GM23248 (cell line): ENCODE measurements at regions not wholly inside any gene's neighbourhood (a gene's known extent, or its start where the extent isn't known, plus 50 kb on each side); places are given as distances from the start of the nearest gene placed in this dataset.
A peak's percentile ranks its signal among the peaks of the same experiment; 100 is the strongest.

ENCODE experiments used
- DNase-seq: peaks from one replicate; pipeline ENCODE4 v3.0.0-alpha.2; 2015
- H2AFZ ChIP-seq: fragments of 200-600 bp; sonication (generic); 2 replicates; pipeline ENCODE4 v1.6.1; 2016; ENCODE audit warnings: antibody characterized with exemption
- H3F3A ChIP-seq: fragments of 200-600 bp; sonication (generic); 2 replicates; pipeline ENCODE4 v1.6.1; 2016; ENCODE audit warnings: mild to moderate bottlenecking, antibody characterized with exemption, mixed run types; ENCODE audit not compliant: insufficient read depth
- H3K27ac ChIP-seq: fragments of 200-600 bp; sonication (generic); 2 replicates; pipeline ENCODE4 v1.5.1; 2016; ENCODE audit warnings: mild to moderate bottlenecking
- H3K27me3 ChIP-seq: fragments of 200-600 bp; sonication (generic); replicated peaks from 2 replicates; pipeline ENCODE4 v1.6.1; 2016; ENCODE audit warnings: mild to moderate bottlenecking; ENCODE audit not compliant: insufficient read depth
- H3K36me3 ChIP-seq: fragments of 200-600 bp; sonication (generic); 2 replicates; pipeline ENCODE4 v1.6.1; 2016; ENCODE audit warnings: low read depth, mild to moderate bottlenecking
- H3K4me1 ChIP-seq: fragments of 200-600 bp; sonication (generic); 2 replicates; pipeline ENCODE4 v1.6.1; 2016; ENCODE audit warnings: mild to moderate bottlenecking; ENCODE audit not compliant: insufficient read depth
- H3K4me2 ChIP-seq: fragments of 200-600 bp; sonication (generic); one replicate; pipeline ENCODE4 v1.6.1; 2016; ENCODE audit warnings: mild to moderate bottlenecking; ENCODE audit not compliant: unreplicated experiment
- H3K4me3 ChIP-seq: fragments of 200-600 bp; sonication (generic); 2 replicates; pipeline ENCODE4 v1.5.1; 2016; ENCODE audit warnings: mild to moderate bottlenecking
- H3K79me2 ChIP-seq: fragments of 200-600 bp; sonication (generic); 2 replicates; pipeline ENCODE4 v1.6.1; 2016; ENCODE audit warnings: mild to moderate bottlenecking; ENCODE audit not compliant: insufficient read depth
- H3K9ac ChIP-seq: fragments of 200-600 bp; sonication (generic); 2 replicates; pipeline ENCODE4 v1.6.1; 2016; ENCODE audit warnings: mild to moderate bottlenecking
- H3K9me2 ChIP-seq: fragments of 200-600 bp; sonication (generic); 2 replicates; pipeline ENCODE4 v1.6.1; 2016; ENCODE audit warnings: mixed run types, mild to moderate bottlenecking, moderate library complexity; ENCODE audit not compliant: insufficient read depth
- H3K9me3 ChIP-seq: fragments of 200-600 bp; sonication (generic); one replicate; pipeline ENCODE4 v1.6.1; 2017; ENCODE audit warnings: low read depth
- H4K20me1 ChIP-seq: fragments of 200-600 bp; sonication (generic); 2 replicates; pipeline ENCODE4 v1.6.0; 2016; ENCODE audit not compliant: insufficient read depth
- EZH2 ChIP-seq: fragments of 200-600 bp; sonication (generic); IDR thresholded peaks from 2 replicates; pipeline ENCODE4 v1.6.1; 2018; ENCODE audit warnings: antibody characterized with exemption, mild to moderate bottlenecking; ENCODE audit not compliant: insufficient read depth, poor library complexity, severe bottlenecking
- EZH2phosphoT487 ChIP-seq: fragments of 200-600 bp; sonication (generic); IDR thresholded peaks from 2 replicates; pipeline ENCODE4 v1.6.1; 2018; ENCODE audit warnings: antibody characterized with exemption, moderate library complexity, mild to moderate bottlenecking, low read depth; ENCODE audit not compliant: insufficient read depth
- WGBS, 2 experiments: methylation state at CpG; one replicate each; pipeline ENCODE4 v1.1.6; 2015 to 2017; ENCODE audit warnings: low lambda C conversion rate in 2 of 2, low coverage in 1 of 2; ENCODE audit errors: missing lambda C conversion rate in 2 of 2; 5-methylcytosine and 5-hydroxymethylcytosine counted together
- in situ Hi-C: fragments of 300-500 bp; cut with MboI; formaldehyde crosslinking; loops from 2 replicates; pipeline ENCODE4 v1.15.0; 2020

DNA sequence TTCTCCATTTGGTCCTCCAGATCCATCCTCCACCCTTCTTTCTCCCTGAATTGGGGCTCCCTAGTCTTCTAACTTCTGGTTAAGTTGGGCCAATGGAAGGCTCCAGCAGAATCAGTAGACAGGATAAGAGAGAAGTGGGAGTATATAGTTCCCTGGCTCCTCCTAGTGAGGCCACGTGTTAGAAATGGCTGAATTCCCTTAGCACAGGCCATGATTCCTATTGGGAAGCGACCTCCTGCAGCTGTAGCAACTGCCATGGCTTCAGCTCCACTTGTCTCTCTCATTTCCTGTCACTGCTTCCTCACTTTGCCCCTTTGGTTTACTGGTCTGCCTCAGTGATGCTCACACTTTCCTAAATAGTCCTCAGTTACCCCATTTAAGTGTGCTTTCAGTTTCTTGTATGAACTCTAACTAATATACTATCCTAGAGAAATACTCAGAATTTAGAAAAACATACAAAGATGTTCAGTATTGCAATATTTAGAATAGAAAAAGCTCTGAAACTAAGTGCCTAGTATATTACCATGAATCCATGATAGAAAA lies 104.8 kb upstream of the SMARCA2 start:
- H3K4me1 ChIP-seq = no peaks in the 10 kb centered on the region
- 5 to 12% methylated on average over 2 of the region's 2 CpGs for WGBS, 2 experiments

DNA sequence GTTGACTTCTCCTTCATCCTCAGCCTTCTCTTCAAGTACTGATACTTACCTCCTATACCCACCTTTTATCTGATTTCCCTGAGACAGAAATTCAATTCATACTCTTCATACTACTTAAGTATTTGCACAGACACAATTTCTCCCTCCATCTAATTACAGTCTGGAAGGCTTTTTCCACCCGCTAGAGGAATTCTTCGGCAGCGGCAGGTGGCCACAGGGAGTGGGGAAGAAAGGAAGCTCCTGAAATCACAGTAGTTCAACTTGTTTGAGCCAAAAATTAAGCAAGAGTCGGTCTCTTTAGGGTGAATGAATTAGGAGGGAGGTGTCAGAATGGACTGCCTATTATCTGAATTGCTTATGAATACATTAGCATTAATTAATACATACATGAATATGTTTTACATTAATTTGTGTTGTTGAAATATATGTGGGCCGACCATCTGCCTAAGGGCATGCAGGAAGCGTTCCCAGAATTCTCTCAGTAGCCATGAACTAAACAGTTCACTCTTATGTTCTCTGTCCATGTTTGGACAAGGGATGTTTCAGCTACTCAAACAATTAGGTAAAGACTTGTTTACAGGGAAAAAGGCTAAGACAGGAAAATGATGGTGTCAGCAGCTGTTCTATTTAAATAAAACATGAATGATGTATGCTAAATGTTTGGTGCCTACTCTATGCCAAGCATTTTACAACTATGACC lies 101.4 kb upstream of the SMARCA2 start:
- Histone ChIP-seq H3F3A (no peaks in the 10 kb centered on the region), H3K9ac (no peak overlapping the region), H3K27me3 (peaks cover 36% of the 10 kb centered on the region), H3K27ac (no peak overlapping the region), H4K20me1 (no peaks in the 10 kb centered on the region), H3K4me2 (no peak overlapping the region), H2AFZ (no peak overlapping the region), H3K79me2 (no peaks in the 10 kb centered on the region), H3K4me1 (no peaks in the 10 kb centered on the region; the same call in 1 of the 2 replicates), H3K9me3 (no peaks in the 10 kb centered on the region), H3K4me3 (no peak overlapping the region), H3K9me2 (no peaks in the 10 kb centered on the region), H3K36me3 (no peaks in the 10 kb centered on the region)
- in situ Hi-C loops = no loop called here
- DNase-seq = no peak
- TF ChIP-seq EZH2phosphoT487 = no peak
- no peak for TF ChIP-seq EZH2
- 50 to 60% methylated on average over 6 of the region's 6 CpGs for WGBS, 2 experiments

More for the DNA sequence above, 104.8 kb upstream of the SMARCA2 start:
- H3K9me3 ChIP-seq = no peaks in the 10 kb centered on the region
- TF ChIP-seq EZH2 = no peak
- TF ChIP-seq EZH2phosphoT487 = no peak
- no peaks in the 10 kb centered on the region for H3K9me2 ChIP-seq
- DNase-seq = no peak
- H3K9ac ChIP-seq = no peak overlapping the region
- no peaks in the 10 kb centered on the region for H3K36me3 ChIP-seq
- H3K79me2 ChIP-seq = no peaks in the 10 kb centered on the region
- no peak overlapping the region for H3K27ac ChIP-seq
- no peak overlapping the region for H3K4me2 ChIP-seq
- no peaks in the 10 kb centered on the region for H4K20me1 ChIP-seq
- H3K27me3 ChIP-seq = peaks cover 6% of the 10 kb centered on the region
- no peak overlapping the region for H2AFZ ChIP-seq
- no peak overlapping the region for H3K4me3 ChIP-seq
- in situ Hi-C loops = no loop called here
- H3F3A ChIP-seq = no peaks in the 10 kb centered on the region

DNA sequence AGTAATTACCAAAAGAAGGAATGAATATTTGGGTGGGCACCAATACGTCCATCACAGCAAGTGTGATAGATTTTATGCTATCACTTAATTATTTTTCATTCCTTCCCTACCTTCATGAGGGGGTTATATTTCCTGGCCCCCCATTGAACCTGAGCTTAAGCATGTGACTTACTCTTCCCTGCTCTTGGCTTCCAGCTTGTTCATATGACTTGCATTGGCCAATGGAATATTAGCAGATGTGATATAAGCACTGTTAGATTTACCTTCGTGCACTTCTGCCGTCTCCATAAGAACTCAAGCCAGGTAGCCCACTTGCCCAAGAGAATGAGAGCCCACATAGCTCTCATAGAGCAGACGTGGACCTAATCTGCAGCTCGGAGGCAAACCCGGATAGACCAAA lies 99.1 kb upstream of the SMARCA2 start:
- H3K27me3 ChIP-seq = peaks cover 38% of the 10 kb centered on the region
- H3K9ac ChIP-seq = no peak overlapping the region
- no peak overlapping the region for H2AFZ ChIP-seq
- no peaks in the 10 kb centered on the region for H3K9me2 ChIP-seq
- H3K79me2 ChIP-seq = no peaks in the 10 kb centered on the region
- 78 to 79% methylated on average over 6 of the region's 6 CpGs for WGBS, 2 experiments
- no peaks in the 10 kb centered on the region; the same call in 1 of the 2 replicates for H3K4me1 ChIP-seq
- H3F3A ChIP-seq = no peaks in the 10 kb centered on the region
- H3K4me3 ChIP-seq = no peak overlapping the region
- H3K9me3 ChIP-seq = no peaks in the 10 kb centered on the region
- H3K36me3 ChIP-seq = no peaks in the 10 kb centered on the region
- H4K20me1 ChIP-seq = no peaks in the 10 kb centered on the region
- DNase-seq = no peak
- TF ChIP-seq EZH2phosphoT487 = no peak
- no peak for TF ChIP-seq EZH2
- in situ Hi-C loops = no loop called here
- no peak overlapping the region for H3K27ac ChIP-seq
- no peak overlapping the region for H3K4me2 ChIP-seq

GRCh38 chr9:1916655-1917054 lies 98.5 kb upstream of the SMARCA2 start:
- Histone ChIP-seq H2AFZ (no peak overlapping the region), H3K4me3 (no peak overlapping the region), H3K4me2 (no peak overlapping the region), H3K27me3 (peaks cover 38% of the 10 kb centered on the region), H3F3A (no peaks in the 10 kb centered on the region), H4K20me1 (no peaks in the 10 kb centered on the region), H3K36me3 (no peaks in the 10 kb centered on the region), H3K9me3 (no peaks in the 10 kb centered on the region), H3K9me2 (no peaks in the 10 kb centered on the region), H3K4me1 (no peaks in the 10 kb centered on the region; the same call in 1 of the 2 replicates), H3K9ac (no peak overlapping the region), H3K79me2 (no peaks in the 10 kb centered on the region), H3K27ac (no peak overlapping the region)
- in situ Hi-C loops = no loop called here
- DNase-seq = peak; percentile 34
- 3 to 4% methylated on average over 12 of the region's 12 CpGs for WGBS, 2 experiments
- TF ChIP-seq EZH2 (no peak), EZH2phosphoT487 (no peak)
